ENCODE measurements at regions not wholly inside any gene's neighbourhood (a gene's known extent, or its start where the extent isn't known, plus 50 kb on each side); places are given as distances from the start of the nearest gene placed in this dataset.
"Not testable (repeated sequence)": the region's sequence is repeated elsewhere in the genome, so short reads cannot be mapped to it uniquely, and the experiment has no call there.

DNA sequence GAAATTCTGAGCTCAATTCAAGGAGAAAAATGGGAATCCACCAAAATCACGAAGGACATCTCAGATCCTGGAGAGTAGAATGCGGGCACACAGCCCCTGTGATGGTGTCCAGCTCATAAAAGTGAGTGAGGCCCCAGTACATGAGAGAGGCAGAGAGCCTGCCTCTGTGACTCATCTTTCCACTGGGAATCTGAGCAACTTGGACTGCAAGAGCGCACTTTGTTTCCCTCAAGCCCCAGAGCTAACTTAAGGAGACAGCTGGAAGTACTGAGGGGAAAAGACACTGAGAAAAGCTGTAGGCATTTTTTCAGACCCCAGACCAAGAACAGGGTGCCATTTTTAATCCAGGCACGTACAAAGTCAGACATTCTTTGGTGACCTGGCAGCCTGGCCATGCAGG is 273.7 kb downstream of the C11orf87 start:
- no peak for DNase-seq

DNA sequence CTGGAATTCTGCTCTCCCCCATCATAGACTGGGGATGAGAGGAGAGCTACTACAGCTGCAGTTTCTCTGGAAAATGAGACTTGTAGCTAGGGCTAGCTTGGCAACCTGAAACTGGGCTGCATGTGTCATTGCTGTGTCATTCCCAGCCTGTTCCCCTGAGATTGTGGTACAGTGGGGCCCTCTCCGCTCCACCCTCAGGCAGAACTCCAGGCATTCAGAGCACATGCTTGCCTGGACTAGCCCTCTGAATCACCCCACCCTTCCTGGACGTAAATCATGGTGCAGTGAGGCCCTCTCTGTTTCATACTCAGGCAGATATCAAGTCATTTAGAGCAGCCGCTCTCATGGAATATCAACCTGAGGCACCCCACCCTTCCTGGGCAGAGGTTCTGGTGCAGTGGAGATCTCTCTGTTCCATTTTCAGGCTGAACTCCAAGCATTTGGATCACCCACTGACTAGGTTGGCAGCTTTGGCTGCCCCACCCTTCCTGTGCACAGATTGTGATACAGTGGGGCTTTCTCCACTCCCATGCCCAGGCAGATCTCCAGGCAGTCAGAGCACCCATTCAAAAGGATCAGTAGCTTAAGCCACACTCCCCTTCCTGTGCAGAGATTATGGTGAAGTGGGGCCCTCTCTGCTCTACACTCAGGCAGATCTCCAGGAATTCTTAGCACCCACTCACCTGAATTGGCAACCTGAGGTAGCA is 274.4 kb downstream of the C11orf87 start:
- no peak for DNase-seq

DNA sequence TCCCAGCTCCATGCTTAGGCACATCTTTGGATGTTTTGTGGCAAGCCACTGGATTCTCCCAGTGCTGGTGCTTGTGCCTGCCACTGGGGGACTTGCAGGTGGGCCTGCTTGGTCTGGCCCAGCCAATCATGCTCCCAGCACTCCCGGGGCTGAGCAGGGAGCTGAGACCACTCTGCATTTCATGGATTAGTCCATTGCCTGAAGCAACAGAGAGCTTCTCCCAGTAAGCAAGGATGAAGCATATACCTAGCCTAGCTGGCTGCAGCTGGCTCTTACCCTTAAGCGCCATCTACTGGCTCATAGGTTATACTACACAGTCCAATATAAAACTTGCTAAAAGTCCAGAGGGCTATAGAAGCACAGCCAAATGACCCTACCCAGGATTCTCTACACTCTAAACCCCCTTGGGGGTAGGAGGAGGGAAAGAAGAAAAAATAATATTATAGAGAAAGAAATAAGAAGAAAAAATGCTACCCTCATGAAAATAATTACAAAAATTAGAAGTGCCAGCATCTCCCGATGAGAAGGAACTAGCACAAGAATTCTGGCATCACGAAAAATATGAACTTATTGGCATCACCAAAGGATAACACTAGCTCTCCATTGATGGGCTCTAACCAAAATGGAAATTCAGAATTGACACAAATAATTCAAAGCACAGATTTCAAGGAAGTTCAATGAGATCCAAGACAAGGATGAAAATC is 275.3 kb downstream of the C11orf87 start:
- no peak for DNase-seq

DNA sequence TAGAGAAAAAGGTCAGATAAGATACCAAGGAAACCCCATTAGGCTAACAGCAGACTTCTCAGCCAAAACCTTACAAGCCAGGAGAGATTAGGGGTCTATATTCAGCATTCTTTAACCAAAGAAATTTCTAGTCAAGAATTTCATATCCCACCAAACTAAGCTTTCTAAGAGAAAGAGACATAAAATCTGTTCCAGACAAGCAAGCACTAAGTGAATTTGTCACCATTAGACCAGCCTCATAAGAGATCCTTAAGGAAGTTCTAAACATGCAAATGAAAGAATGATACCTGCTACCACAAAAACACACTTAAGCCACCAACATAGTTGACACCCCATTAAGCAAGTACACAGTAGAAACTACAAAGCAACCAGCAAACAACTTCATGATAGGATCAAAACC is 276.2 kb downstream of the C11orf87 start:
- DNase-seq, result no peak

DNA sequence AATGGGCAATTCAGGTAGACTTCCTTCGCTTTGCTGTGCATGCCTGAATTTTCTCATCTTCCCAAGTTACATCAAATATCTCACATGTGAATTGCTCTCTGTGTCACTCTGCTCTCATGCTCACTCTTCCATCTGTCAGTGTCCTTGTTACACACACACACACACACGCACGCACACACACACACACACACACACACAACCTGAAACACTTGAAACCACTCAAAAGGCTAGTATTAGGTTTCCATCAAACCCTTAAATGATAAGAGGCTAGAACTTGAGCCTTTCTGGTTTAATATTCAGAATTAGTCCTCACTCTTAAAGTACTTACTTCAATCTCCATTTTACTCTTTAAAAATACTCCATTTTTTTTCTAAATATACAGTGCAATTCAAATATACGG is 282.4 kb downstream of the C11orf87 start:
- DNase-seq, result no peak

DNA sequence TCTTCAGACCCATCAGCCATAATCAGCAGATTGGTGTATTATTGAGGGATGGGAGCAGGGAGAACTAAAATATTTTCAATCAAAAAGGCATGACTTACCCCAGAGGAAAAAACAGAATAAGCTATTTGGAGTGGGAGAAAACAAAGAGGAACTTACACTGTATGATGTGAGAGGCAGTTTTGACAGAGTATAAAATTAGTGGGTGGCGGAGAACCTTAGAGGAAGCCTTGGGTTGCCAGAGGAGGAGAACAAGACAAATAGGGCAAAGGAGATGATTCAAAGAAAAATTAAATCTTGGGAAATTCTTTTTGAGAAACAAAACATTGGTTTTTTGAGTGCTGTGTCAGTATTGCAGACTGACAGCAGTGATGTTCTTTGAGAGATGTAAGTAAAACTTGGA is 285.0 kb downstream of the C11orf87 start:
- DNase-seq, result no peak

DNA sequence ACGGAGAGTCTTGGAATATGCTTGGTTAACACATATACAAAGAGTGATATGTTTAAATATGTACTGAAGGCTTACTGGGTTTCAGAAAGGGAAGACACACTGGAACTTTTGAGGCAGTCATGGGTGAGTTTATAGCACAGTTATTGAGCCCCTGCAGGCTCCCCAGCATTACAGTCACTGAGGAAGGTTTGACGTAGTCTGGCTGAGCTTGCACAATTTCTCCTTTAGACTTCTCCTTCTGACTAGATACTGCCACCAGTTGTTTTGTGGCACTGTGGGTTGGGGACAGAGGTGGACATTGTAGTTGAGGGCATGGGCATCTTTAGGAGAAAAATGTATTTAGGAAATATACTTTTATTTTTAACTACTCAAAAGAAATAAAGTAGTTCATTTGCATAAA is 285.4 kb downstream of the C11orf87 start:
- no peak for DNase-seq

DNA sequence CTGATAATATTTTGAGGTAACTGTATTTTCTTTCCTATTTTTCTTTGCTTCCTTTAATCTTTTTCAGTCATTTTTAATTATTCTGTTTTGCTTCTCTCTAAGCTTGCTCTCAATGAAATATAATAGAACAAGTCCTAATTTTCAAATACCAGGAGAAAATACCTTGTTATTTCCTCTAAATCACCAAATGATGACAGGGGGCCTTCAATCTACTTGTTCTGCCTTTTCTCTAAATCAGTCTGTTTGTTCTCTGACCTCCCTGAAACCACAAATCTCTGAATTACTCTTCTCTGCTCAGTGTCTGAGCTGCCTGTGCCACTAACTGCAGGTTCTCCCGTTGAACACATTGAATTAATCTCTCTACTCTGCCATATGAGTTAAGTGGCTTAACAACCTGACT is 286.2 kb downstream of the C11orf87 start:
- DNase-seq, result no peak

DNA sequence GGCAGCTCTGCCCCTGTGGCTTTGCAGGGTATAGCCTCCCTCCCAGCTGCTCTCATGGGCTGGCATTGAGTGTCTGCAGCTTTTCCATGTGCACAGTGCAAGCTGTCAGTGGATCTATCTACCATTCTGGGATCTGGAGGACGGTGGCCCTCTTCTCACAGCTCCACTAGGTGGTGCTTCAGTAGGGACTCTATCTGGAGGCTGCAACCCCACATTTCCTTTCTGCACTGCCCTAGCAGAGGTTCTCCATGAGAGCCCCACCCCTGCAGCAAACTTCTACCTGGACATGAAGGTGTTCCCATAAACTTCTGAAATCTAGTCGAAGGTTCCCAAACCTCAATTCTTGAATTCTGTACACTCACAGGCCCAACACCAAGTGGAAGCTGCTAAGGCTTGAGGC is 292.5 kb downstream of the C11orf87 start:
- not testable (repeated sequence) for DNase-seq

DNA sequence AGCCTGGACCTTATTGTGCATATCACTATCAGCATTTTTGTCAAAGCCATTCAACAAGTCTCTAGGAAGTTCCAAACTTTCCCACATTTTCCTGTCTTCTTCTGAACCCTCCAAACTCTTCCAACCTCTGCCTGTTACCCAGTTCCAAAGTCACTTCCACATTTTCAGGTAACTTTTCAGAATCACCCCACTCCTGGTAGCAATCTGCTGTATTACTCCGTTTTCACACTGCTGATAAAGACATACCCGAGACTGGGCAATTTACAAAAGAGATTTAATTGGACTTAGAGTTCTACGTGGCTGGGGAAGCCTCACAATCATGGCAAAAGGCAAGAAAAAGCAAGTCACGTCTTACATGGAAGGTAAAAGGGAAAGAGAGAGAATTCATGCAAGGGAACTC is 293.4 kb downstream of the C11orf87 start:
- not testable (repeated sequence) for DNase-seq

DNA sequence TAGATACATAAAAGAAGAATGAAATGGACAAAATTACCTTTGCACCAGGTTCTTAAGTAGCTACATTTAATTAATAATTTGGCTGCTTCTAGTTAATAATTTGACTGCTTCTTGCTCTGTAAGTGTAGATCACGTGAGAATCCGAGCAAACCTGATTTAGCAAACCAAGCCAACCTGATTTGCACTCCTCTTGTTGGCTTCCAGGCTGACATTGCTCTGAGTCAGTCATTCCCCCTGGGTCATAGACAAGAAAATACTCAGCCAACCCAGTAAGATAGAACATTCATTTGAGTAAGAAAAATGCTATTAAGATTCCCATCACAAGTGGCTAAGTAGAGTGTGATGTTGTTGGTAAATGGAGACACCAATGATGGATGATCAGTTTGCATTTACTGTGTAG is 304.1 kb downstream of the C11orf87 start:
- no peak for DNase-seq

DNA sequence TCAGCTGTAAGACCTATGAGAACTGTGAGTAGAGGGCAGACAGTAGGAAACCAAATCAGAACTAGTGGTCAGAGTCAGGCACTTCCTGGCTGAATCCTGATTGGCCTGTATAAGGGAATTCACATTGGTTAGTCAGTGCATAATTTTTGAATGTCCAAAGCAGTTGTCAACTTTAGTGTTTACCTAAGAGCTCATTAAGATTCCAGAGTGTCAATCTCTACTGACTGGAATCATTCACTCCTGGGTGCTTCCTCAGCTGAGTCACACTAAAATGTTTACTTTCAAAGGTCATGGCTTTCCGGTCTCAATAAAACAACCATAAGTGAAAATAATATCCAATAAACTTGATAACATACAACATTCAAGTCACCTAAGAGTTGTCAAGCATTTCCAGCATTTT is 306.1 kb downstream of the C11orf87 start:
- DNase-seq, result no peak

DNA sequence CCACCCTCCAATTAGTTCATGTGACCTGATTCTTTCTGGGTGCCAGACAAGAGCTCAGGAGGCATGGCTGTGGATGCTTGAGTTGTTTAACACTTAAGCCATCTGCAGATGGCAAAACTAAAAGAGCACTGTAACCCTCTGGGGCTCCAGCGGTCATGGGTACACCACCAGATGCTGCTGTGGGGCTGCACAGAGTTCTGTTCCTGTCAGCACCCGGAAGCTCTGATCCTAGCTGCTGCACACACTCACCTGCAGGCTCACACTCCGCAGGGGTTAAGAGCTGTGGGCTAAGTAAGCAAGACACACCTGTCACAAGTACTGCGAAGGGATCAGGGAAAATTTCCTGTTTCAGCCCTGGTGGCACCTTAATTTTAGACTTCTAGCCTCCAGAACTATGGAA is 307.8 kb downstream of the C11orf87 start:
- no peak for DNase-seq

DNA sequence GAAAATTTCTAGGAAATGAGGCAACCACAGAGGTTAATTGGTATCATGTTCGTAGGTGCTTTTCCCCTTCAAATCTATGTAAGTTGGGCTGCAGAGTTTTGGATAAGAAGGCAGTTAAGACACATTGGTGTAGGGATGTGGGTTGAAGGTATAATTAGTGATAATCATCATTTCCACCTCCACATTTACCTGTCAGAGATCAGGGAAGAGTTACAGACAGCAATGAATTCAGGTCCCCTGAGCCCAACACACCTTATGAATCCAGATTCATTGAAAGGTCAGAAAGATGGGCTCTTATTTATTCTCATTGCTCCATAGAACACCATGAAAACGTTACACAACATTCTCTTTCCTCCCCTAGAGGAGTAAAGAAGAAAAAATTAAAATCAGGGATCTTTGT is 308.7 kb downstream of the C11orf87 start:
- no peak for DNase-seq

DNA sequence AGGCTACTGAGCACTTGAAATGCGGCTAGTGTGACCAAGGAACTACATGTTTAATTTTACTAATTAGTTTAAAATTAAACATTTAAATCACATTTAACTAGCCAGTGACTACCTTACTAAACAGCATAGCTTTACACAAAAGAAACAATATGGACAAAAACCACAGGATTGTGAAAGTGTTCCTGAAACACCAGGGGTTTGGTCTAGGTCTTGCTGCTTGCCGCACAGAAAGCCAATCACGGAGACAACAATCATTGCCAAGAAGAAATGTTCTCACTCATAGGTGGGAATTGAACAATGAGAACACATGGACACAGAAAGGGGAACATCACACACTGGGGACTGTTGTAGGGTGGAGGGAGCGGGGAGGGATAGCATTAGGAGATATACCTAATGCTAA is 309.5 kb downstream of the C11orf87 start:
- DNase-seq, result no peak

DNA sequence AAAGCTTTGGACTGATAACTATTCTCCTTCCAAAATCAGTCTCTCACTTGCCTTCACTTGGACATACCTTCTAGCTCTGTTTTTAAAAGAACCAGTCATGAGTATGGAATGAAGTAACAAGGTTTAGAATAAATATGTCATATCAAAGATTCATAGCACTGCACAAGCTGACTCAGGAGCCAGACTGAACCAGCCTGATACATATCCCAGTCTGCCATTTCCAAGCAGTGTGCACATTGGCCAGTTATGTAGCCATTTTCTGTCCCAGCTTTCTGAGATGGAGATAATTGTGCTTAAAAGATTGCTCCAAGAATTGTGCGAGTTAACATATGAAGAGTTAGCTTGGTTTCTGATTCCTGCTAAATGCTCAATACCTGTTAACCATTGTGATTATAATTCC is 311.3 kb downstream of the C11orf87 start:
- no peak for DNase-seq

DNA sequence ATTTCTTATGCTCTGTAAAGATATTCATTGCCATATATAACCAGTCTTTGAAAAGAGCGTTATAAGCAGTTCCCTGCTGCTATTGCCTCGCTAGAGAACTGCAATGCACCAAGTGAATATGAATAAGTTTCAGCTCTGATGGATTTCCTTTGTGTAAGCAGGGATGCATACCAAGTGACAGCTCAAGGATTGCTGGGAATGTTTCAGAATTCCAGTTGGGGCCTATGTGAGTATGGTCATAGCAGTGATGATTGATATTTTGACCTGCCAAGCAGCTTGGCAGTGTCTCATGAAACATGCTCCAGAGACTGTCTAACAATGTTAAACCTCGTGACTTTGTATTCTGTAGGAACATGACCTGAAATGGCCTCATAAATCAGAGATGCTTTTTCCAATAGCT is 312.6 kb downstream of the C11orf87 start:
- no peak for DNase-seq

DNA sequence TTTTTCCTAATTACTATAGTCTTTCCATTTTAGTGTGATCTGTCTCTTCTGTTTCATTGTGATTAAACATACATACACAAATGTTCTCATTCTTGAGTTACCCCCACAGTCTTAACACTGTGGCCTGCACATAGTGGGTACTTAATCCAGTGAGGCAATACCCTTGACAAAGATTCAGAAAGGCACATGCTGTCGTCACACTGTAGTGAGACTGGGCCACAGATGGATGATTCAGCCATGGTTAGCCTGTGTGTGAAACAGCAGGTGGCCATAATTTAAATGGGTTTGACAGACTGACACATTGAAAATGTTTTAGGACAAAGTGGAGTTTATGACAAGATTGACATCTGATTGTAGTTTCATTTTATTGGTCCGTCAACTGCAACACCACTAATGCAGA is 313.1 kb downstream of the C11orf87 start:
- DNase-seq, result no peak

DNA sequence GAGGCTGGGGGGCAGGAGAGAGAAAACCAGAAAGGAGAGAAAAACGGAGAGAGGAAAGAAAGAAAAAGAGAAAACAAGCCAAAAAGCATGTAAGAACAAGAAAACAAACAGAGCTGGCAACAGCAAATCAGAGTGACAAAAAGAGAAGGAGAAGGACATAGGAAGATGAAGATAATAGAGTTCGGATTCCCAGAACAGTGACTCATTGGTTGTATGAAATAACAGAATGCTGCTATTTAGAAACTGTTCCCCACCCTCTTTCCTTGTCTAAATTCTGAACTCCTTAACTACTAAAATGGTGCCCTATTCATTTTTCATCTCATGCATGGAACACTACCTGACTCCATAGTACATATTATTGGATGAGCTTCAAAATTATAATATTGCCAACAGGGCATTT is 317.4 kb downstream of the C11orf87 start:
- DNase-seq, result no peak

DNA sequence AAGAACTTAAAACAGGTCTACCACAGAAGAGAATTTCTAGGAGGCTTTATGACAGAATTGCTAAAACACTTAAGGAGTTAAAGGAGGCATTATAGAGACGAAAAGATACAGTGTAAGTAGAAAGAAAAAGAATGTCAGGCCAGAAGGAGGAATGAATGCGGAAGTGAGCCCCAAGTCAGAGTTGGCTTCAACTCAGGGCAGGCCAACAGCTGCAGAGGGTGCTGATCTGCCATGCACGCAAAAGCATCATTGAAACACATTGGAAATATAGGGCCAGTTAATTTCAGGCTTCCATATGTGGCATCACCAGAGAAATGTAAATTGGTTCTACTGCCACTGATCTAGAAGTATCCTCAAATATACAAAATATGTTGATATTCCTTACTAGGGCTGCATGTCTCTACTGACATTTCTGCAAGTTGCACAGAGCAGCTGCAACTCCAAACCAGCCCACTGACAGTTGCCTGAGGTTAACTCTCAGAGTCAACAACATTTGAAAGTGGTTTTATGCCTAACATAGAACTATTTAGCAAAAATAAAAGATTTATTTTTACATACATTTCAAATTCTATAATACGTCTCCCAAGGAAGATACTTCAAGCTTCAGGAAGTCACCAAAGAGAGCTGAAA is 324.1 kb downstream of the C11orf87 start:
- no peak for DNase-seq

DNA sequence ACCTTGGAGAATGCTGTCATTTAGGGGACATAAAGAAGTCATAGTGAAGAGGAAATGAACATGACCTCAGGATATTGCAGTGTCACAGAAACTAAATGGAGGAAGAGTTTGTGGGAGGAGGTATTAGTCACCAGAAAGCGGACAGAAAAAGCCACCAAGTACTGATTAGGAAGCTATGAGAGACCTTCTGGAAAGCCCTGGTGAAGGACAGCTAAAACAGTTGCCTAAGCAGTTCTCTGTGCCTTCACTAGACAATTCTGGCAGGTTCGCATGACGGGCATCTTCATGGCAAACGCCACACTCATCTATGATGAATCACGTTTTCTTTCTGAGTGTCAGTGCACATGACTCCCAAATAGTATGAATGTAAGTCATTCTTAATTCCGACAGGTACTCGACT is 325.8 kb downstream of the C11orf87 start:
- no peak for DNase-seq

DNA sequence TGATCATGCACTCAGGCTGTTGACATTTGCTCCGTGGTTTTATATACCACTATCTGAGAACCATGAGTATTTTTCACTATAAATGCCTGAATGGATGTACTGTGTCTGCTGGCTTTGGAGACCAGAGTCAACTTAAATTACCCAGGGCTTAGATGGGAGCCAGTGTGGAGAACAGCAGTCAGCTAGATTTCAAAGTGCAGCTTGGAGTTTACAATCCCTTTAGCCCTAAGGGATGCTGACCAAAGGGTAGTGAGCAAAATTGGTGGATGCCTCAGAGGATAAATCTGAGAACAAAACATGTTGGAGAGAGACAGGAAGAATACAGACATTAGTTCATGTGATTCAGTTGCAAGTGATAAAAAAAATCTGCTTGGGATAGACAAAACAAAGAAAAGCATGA is 327.5 kb downstream of the C11orf87 start:
- DNase-seq, result no peak

DNA sequence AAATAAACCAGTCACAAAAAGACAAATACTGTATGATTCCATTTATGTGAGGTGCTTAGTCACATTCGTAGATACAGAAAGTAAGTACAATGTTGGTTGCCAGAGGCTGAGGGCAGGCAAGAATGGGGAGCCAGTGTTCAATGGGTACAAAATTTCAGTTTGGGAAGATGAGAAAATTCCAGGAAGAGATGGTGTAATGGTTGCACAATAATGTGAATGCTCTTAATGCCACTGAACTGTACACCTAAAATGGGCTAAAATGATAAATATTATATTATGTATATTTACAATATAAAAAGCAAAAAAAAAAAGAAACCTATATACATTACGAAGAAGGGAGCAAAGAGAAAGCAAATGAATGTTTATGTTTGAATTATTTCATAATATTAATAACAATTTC is 329.0 kb downstream of the C11orf87 start:
- no peak for DNase-seq

DNA sequence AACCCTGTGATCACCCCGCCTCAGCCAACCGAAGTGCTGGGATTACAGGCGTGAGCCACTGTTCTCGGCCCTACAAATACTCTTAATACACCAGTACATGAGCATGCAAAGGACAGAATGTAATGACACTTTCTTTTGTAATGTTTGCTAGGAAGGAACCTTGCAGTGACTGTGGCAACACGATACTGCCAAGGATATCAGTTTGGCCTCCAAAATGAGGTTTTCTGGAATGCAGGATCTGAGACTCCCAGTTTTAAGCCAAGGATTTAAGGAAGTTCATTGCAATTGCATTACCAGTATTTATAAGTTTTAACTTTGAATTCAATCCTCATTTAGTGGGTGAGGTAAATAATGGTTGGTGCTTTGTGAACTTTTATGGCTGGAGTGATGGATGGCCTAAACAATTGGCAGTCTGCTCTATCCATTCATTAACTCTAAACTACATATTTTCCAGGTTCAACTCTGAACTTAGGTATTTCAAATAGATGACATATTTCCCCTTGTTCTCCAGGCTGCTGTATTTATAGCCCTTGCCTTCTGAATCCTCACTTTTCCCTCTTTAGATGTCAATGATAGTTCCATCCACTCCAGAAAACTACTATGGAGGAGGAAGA is 330.3 kb downstream of the C11orf87 start:
- no peak for DNase-seq
